ENCODE measurements at regions not wholly inside any gene's neighbourhood (a gene's known extent, or its start where the extent isn't known, plus 50 kb on each side); places are given as distances from the start of the nearest gene placed in this dataset.

GRCh38 chr3:26202169-26202568, 412.3 kb downstream of the OXSM start:
- TF ChIP-seq CTCF (IDR thresholded peaks at IDR 0.05) (no peak), POLR2A (IDR thresholded peaks at IDR 0.05) (no peak)
